ENCODE measurements at regions not wholly inside any gene's neighbourhood (a gene's known extent, or its start where the extent isn't known, plus 50 kb on each side); places are given as distances from the start of the nearest gene placed in this dataset.

DNA sequence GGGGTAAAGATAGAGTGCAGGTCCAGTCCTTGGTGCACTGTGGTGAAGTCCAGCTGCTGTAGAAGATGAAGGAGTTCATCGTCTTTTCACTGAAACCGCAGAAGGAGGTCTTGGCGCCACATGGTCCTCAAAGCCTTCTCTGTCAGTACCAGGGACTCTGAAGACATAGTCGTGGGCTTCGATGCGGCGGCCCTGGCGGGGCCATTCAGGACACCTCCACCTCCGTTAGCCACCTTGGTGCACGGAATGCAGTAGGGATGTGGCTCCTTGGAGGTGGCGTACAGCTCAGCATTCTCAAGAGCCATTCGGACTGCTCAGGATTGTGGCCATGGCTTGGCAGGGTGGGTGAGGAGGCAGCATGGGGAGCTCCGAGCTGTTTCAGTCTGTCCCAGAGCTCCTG is 418.8 kb downstream of the SUCLG1 start:
- TF ChIP-seq SUZ12 (IDR thresholded peaks at IDR 0.05; ENCODE audit: extremely low read depth, insufficient read depth, insufficient read length), result no peak
- no peak for TF ChIP-seq ZNF274 (IDR thresholded peaks at IDR 0.05; ENCODE audit: low read depth, low read length)
- no peak for TF ChIP-seq YY1 (IDR thresholded peaks at IDR 0.05; ENCODE audit: insufficient read depth, insufficient read length)

Data from NT2/D1 (cell line).